ACHN (cell line): ENCODE measurements at regions not wholly inside any gene's neighbourhood (a gene's known extent, or its start where the extent isn't known, plus 50 kb on each side); places are given as distances from the start of the nearest gene placed in this dataset.
"Not testable (repeated sequence)": the region's sequence is repeated elsewhere in the genome, so short reads cannot be mapped to it uniquely, and the experiment has no call there.

Experiments used
- DNase-seq: peaks from one replicate; pipeline ENCODE4 v3.0.0-alpha.2; 2015
- in situ Hi-C: cut with HindIII; loops from 2 replicates; pipeline ENCODE4 v1.10.0; 2017; ENCODE audit warnings: low sequenced_read_pairs, low pct_ligation_motif_present, low pct_unique_long_range_greater_than_20kb

- in situ Hi-C loops = no loop called here
- DNase-seq = no peak
Measured at GRCh38 chr2:204161886-204162285, 225.3 kb downstream of the ICOS start.

GRCh38 chr2:204166961-204167360 is 230.4 kb downstream of the ICOS start:
- DNase-seq = no peak
- in situ Hi-C loops = no loop called here

- in situ Hi-C loops, DNase-seq: not testable (repeated sequence)
Measured at GRCh38 chr2:204167670-204168069, 231.1 kb downstream of the ICOS start.

DNA sequence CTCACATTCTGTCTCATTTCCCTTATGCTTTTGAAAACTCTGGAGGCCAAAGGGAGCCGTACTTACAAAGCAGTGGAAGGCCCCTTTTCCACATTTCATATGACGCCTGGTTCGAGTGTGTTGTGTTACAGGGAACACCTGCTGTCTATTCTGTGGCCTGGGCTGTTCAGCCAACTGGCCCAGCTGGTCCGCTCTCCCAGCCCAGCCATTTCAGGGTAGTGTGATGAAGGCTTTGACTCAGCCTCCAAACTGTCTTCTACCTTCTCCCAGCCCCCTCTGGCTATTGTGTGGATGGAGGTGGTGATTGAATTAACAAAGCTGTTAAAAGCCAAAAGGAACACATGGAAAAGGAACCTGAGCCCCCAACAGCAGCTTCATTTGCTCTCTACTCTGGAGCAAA is 233.8 kb downstream of the ICOS start:
- in situ Hi-C loops = no loop called here
- DNase-seq = no peak

DNA sequence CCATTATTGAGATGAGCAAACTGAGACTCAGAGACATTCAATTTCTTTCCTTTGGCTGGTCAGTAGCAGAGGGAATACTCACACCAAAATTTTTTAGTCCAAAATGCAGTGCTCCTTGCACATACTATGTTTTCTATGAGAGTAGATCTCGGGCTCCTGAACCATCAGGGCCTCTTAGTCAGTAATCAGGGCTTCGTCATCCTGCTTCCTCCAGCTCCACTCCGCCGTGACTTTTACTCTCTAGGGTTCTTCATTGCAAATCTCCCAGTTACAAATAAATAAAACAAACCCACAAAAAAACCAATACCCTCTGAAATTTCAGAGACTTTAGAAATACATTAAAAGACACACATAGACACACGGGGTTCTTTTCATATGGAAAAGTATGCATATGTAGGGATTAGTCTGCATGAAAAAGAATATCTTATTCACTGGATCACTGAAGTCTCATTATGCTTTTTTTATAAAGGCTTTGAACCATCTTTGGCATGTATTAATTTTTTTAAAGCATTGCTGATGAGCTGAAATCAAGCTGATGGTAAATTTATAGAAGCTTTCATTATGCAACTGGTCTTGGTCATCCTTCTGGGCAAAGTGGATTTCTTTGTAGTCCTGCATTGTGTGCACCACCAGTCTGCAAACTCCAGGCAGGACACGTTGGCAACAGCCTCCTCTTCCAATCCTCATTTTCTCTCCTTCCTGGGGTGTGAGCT is 235.0 kb downstream of the ICOS start:
- DNase-seq = no peak
- in situ Hi-C loops = no loop called here

GRCh38 chr2:204172145-204172600 is 235.6 kb downstream of the ICOS start:
- DNase-seq = no peak
- in situ Hi-C loops = no loop called here

GRCh38 chr2:204174034-204174433 is 237.5 kb downstream of the ICOS start:
- in situ Hi-C loops = no loop called here
- DNase-seq = no peak

DNA sequence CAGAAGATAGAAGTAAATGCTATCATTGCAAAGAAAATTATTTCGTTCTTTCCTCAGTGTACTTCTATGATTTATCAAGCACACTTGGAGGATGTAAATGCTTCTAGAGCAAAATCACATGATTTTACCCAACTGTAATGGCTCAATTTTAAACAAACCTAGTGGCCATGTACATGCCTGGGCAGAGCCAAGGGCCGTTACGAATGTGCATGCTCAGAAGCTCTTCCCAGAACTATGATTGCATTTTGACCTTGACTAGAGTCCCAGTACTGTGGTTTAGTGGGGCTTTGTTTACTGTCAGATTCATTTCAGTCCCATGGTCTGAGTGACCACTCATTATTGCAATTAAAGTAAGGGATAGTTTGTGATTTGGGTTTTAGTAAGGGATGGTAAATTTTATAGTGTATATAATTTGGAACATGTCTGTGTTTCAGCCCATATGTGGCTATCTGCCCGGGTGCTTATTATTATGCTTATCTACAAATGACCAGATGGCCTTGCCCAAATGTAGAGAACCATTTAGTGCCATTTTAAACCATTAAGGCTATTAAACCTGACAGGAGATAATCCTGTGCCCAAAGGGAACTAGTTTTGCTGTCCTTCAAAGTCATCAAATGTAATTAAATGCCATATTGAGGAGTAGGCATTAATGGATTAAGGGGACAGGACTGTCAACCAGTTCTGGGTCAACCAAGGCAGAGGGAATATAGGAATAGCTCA is 239.1 kb downstream of the ICOS start:
- DNase-seq = no peak
- in situ Hi-C loops = no loop called here

DNA sequence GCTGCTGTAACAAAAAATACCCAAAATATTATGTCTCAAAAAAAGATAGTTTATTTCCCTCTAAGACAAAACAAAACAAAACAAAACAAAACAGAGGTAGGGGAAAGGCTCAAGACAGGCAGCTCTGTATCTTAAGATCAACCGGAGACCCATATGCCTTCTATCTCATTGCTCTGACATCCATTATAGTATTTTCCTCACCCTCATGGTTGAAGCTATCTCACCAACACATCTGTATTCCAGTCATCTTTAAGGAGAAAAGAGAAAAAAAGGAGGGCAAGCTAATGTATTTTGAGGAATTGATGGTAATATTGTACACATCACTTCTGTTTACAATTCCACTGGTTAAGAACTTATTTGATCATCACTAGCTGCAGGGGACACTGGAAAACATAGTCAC is 239.7 kb downstream of the ICOS start:
- in situ Hi-C loops = no loop called here
- DNase-seq = no peak

DNA sequence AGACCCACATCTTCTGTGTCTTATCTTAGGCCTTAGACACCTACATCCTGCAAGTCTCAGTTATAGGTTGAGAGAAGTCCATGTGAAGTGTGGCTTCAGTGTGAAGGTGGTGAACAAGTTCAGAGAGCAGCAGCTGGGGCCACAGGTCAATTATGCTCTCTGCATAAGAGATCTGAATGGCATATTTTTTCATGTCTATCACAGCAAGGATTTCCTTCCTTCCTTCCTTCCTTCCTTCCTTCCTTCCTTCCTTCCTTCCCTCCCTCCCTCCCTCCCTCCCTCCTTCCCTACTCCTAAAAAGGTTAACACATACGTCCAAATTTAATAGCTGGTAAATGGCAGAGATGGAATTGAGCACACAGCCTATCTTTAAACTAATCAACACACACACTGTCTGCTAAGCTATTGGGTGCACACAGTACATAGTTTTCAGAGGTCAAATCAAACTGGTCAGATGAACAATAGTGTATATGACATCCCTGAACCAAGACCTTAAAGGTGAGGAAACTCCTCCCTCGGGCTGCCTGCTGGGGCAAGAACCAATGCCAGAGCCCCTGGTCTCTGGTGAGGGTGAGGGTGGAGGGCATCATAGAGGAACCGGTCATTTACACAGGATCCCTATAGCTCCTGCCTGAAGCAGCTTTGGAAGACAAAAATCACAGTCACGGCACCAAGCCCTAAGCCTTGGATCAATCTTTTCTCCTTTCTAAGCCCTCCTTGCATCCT is 240.9 kb downstream of the ICOS start:
- in situ Hi-C loops = no loop called here
- no peak for DNase-seq

- DNase-seq = peak; percentile 47
- in situ Hi-C loops = no loop called here
Measured at GRCh38 chr2:204177977-204178522, 241.5 kb downstream of the ICOS start.

DNA sequence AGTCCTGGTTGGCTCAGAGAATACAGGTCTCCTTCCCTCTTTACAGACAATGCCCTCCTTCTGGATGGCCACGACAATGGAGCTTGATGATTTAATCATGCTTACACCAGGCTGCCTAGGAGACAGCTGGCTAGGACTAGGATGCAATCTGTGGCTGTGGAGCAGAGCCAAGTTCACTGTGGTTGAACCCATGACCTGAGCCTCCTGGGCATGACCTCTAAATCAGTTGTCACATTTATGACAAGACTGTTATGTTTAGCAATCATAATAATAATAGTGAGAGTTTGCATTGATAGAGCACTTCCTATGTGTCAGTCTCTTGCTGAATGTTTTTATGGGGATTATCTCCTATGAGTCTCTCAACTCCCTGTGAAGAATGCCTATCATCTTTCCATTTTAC is 244.1 kb downstream of the ICOS start:
- in situ Hi-C loops = no loop called here
- no peak for DNase-seq

GRCh38 chr2:204183608-204184007 is 247.0 kb downstream of the ICOS start:
- in situ Hi-C loops = no loop called here
- DNase-seq = no peak

GRCh38 chr2:204184226-204184625 is 247.7 kb downstream of the ICOS start:
- DNase-seq = no peak
- in situ Hi-C loops = no loop called here

- DNase-seq = peak; percentile 57
- in situ Hi-C loops = no loop called here
Measured at GRCh38 chr2:204187229-204188083, 250.9 kb downstream of the ICOS start.

GRCh38 chr2:204191574-204191973 is 255.0 kb downstream of the ICOS start:
- in situ Hi-C loops = no loop called here

GRCh38 chr2:204195498-204195897 is 258.9 kb downstream of the ICOS start:
- in situ Hi-C loops = no loop called here
- no peak for DNase-seq

More at GRCh38 chr2:204191574-204191973, 255.0 kb downstream of the ICOS start:
- DNase-seq = no peak

- no peak for DNase-seq
Measured at GRCh38 chr2:204197336-204198005, 260.9 kb downstream of the ICOS start.

More at GRCh38 chr2:204197336-204198005, 260.9 kb downstream of the ICOS start:
- in situ Hi-C loops = no loop called here
